Stimulated activated memory B cell treated with anti-CD40 and anti-IgM and Interleukin-4, amounts not matched to agents 10 μg/mL and 1 μg/mL and 100 μg/mL, for 72 hours (primary cell): ENCODE measurements at regions not wholly inside any gene's neighbourhood (a gene's known extent, or its start where the extent isn't known, plus 50 kb on each side); places are given as distances from the start of the nearest gene placed in this dataset.

Experiments
- ATAC-seq: fragments of 150-1000 bp; cut with Tn5 transposase; 2 replicates; pipeline ENCODE4 v1.10.0; 2021
- H3K27ac Mint-ChIP-seq: one replicate; pipeline ENCODE4 v1.8.0; 2022; ENCODE audit warnings: mild to moderate bottlenecking, mixed read lengths
- H3K27me3 Mint-ChIP-seq: one replicate; pipeline ENCODE4 v1.8.0; 2022; ENCODE audit warnings: mixed read lengths
- H3K36me3 Mint-ChIP-seq: one replicate; pipeline ENCODE4 v1.8.0; 2022; ENCODE audit warnings: mixed read lengths
- H3K4me1 Mint-ChIP-seq: one replicate; pipeline ENCODE4 v1.8.0; 2022; ENCODE audit warnings: mixed read lengths
- H3K4me3 Mint-ChIP-seq: one replicate; pipeline ENCODE4 v1.8.0; 2022; ENCODE audit warnings: mild to moderate bottlenecking, moderate library complexity, mixed read lengths
- H3K9me3 Mint-ChIP-seq: one replicate; pipeline ENCODE4 v1.8.0; 2022; ENCODE audit warnings: mixed read lengths

DNA sequence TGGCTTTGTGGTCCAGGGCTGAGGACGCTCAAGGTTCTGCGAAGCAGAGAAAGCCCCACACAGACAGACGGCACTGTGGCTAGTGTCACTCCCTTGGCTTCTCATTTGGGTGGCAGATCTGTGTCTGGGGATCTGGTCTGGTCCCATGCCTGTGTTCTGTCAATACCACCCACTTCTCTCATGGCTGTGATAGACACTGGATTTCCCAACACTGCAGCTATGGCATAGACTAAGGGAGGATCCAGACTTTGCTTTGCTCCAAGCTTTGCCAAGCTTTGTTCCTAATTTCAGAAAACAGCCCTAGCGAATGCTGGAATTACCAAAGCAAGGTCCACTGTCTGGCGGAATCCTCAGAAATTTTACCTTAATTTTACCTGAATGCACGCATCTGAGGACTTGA, 62.1 kb downstream of the GADD45G start:
- peaks cover 6% of the 10 kb centered on the region for H3K9me3 Mint-ChIP-seq
- H3K27me3 Mint-ChIP-seq, result peaks cover 55% of the 10 kb centered on the region
- H3K27ac Mint-ChIP-seq, result no peak overlapping the region
- ATAC-seq, result no peak
- H3K36me3 Mint-ChIP-seq, result no peaks in the 10 kb centered on the region
- no peaks in the 10 kb centered on the region for H3K4me1 Mint-ChIP-seq
- H3K4me3 Mint-ChIP-seq, result no peak overlapping the region

DNA sequence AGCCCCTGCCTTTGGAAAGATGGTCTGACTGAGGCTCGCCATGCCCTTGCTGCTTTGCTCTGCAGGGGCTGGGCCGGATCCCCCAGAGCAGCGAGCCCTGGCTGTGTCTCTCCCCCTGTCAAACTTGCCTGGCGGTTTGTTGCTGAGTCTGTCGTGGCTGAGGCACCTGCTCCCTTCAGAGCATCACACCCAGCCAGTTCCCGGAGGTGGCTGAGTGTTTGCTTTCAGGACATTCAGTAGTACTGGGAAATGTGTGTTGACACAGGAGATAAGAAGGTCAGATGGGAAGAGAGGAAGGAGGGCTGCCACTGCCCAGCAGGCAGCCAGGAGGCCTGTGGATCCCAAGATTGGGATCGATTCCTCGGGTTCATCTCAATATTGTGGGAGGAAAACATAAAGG, 62.9 kb downstream of the GADD45G start:
- Mint-ChIP-seq H3K27me3 (peaks cover 47% of the 10 kb centered on the region), H3K9me3 (peaks cover 6% of the 10 kb centered on the region), H3K36me3 (no peaks in the 10 kb centered on the region), H3K4me1 (no peaks in the 10 kb centered on the region), H3K27ac (no peak overlapping the region), H3K4me3 (no peak overlapping the region)
- ATAC-seq, result no peak

DNA sequence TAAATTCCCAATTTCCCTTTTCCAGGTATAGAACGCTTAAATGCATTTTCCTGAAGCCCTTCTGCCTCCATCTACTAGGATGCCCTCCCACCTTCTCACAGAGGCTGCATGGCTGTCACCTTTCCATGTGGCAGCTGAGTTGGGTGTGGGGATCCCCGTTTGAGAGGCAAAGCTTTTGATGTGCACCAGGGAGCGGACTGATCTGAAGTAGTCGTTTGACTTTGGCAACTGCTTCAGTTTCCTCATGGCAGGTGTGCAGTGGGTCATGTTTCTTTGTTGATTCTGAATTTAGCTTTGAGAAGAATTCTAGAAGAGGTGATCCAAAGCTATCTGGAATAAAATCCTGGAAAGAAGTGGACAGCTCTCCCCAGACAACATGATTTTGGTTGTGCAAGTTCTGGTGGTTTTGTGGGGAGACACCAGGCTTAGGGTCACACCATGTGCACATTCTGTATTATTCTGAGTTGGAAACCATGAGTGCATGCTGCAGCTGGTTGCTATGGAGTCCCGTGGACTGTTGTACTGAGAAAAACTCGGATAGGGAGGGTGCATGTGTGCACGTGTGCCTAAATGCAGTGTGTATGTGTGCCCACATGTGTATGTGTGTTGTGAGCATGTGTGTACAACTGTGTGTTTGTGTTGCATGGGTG, 63.5 kb downstream of the GADD45G start:
- H3K27me3 Mint-ChIP-seq, result peaks cover 41% of the 10 kb centered on the region
- no peak for ATAC-seq
- no peak overlapping the region for H3K27ac Mint-ChIP-seq
- H3K36me3 Mint-ChIP-seq, result no peaks in the 10 kb centered on the region
- H3K4me3 Mint-ChIP-seq, result no peak overlapping the region
- peaks cover 6% of the 10 kb centered on the region for H3K9me3 Mint-ChIP-seq
- H3K4me1 Mint-ChIP-seq, result no peaks in the 10 kb centered on the region

DNA sequence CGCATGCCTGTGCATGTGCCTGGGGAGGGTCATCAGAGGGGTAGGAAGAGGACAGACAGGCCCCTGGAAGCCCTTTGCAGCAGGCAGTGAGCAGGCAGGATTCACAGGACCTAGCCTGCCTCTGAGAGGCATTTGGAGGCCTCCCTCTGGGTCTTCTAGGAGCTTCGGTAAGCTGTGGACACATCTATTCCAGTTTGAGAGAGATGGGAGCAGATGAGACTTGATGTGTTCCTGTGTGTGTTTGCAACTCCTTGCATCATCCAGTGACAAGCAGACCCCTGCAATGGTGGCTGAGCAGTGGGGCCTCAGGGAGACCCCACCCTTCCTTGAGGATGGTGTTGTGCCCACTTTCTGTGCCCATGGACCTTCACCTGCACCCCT, 64.0 kb downstream of the GADD45G start:
- H3K27me3 Mint-ChIP-seq, result peaks cover 35% of the 10 kb centered on the region
- no peak for ATAC-seq
- H3K4me1 Mint-ChIP-seq, result no peaks in the 10 kb centered on the region
- H3K36me3 Mint-ChIP-seq, result no peaks in the 10 kb centered on the region
- H3K4me3 Mint-ChIP-seq, result no peak overlapping the region
- H3K27ac Mint-ChIP-seq, result no peak overlapping the region
- peaks cover 6% of the 10 kb centered on the region for H3K9me3 Mint-ChIP-seq

DNA sequence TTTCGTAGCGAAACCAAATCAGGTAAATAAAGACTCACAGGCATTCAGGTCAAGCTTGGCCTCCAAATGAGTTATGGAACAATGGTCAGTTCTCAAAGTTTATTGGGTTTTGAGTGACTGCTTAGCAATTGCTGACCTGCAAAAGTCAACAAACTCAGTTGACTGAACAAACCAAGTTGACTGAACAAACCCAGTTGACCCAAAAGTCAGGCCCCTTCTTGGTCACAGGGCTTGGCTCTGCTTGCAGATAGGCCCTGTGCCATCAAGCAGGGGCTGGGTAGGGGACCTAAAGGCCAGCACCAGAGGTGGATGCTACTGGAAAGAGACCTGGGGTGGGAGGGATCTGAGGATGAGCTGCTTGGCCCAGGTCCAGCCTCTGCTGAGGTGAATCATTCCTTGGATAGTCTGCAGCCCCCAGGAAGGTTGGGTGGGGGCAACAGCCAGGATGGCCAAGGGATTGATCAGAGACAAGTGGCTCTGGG, 64.6 kb downstream of the GADD45G start:
- no peaks in the 10 kb centered on the region for H3K36me3 Mint-ChIP-seq
- ATAC-seq, result no peak
- H3K27ac Mint-ChIP-seq, result no peak overlapping the region
- H3K4me1 Mint-ChIP-seq, result no peaks in the 10 kb centered on the region
- H3K9me3 Mint-ChIP-seq, result peaks cover 6% of the 10 kb centered on the region
- peaks cover 33% of the 10 kb centered on the region for H3K27me3 Mint-ChIP-seq
- no peak overlapping the region for H3K4me3 Mint-ChIP-seq

DNA sequence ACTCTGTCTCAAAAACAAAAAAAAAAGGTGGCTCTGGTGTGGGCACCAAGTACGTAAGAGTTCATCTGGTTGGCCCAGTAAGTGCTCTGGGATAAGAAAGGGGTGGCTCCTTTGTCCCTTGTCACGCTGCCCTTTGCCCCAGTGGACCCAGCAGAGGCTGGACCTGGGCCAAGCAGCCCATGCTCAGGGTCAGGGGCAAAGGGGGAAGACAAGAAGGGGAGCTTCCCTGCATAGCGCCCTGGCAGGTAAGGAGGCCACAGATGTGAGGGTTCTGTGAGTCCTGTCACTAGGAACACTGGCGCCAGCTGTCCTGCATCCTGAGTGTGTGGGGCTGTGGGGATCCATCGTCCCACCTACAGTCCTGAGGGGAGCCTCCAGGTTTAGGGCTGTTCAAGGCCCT, 65.3 kb downstream of the GADD45G start:
- H3K9me3 Mint-ChIP-seq, result peaks cover 6% of the 10 kb centered on the region
- peaks cover 25% of the 10 kb centered on the region for H3K27me3 Mint-ChIP-seq
- no peak overlapping the region for H3K27ac Mint-ChIP-seq
- H3K36me3 Mint-ChIP-seq, result no peaks in the 10 kb centered on the region
- H3K4me3 Mint-ChIP-seq, result no peak overlapping the region
- no peaks in the 10 kb centered on the region for H3K4me1 Mint-ChIP-seq
- no peak for ATAC-seq

DNA sequence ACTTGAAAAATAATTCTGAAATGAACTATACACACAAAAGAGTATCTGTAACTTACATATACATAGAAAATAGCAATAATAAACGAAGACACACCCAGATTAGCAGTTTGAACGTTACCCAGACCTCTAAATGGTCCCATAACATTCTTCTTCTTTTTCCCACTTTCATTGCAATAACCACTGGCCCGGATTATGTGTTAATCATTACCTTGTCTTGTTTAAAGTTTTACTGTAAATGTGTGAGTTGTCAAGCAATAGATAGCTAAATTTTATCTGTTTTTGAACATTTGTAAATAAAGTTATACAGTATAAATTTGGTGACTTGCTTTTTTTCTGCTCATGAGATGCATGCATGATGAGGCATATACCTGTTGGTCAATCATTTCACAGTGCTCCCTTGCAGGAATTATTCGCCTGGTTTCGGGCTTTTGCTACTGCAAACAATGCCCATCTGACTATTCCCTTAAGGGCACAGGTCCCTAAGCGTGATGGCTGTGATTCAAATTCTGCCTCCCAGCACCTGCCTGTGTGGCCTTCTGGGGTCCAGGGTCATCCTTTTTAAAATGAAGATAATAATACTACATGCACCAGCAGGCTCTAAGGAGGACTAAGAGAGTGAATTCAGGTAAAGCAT, 66.1 kb downstream of the GADD45G start:
- Mint-ChIP-seq H3K4me1 (no peaks in the 10 kb centered on the region), H3K36me3 (no peaks in the 10 kb centered on the region), H3K27ac (no peak overlapping the region)

DNA sequence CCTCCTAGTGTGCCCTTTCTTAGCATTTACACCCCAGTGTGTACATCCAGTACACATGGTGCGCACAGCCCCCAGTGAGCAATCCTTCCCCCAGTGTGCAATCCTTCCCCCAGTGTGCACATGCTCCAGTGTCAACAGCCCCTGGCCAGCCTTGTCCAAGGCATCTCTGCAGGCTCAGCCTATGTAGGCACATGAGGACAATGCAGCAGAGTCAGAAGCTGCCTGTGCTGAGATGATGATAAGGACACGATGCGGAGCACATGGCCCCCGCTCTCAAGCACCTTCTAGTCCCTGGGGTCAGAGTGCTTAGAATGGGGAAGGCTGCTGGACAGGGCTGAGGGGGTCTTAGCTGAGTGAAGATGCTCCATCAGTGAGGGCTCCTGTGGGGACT, 69.8 kb downstream of the GADD45G start:
- no peak overlapping the region for H3K27ac Mint-ChIP-seq
- peaks cover 19% of the 10 kb centered on the region for H3K27me3 Mint-ChIP-seq
- H3K36me3 Mint-ChIP-seq, result no peaks in the 10 kb centered on the region
- H3K4me1 Mint-ChIP-seq, result no peaks in the 10 kb centered on the region
- H3K9me3 Mint-ChIP-seq, result peaks cover 6% of the 10 kb centered on the region
- ATAC-seq, result no peak
- H3K4me3 Mint-ChIP-seq, result no peak overlapping the region

More for the DNA sequence above, 66.1 kb downstream of the GADD45G start:
- no peak for ATAC-seq
- Mint-ChIP-seq H3K9me3 (peaks cover 6% of the 10 kb centered on the region), H3K27me3 (peaks cover 19% of the 10 kb centered on the region), H3K4me3 (no peak overlapping the region)

DNA sequence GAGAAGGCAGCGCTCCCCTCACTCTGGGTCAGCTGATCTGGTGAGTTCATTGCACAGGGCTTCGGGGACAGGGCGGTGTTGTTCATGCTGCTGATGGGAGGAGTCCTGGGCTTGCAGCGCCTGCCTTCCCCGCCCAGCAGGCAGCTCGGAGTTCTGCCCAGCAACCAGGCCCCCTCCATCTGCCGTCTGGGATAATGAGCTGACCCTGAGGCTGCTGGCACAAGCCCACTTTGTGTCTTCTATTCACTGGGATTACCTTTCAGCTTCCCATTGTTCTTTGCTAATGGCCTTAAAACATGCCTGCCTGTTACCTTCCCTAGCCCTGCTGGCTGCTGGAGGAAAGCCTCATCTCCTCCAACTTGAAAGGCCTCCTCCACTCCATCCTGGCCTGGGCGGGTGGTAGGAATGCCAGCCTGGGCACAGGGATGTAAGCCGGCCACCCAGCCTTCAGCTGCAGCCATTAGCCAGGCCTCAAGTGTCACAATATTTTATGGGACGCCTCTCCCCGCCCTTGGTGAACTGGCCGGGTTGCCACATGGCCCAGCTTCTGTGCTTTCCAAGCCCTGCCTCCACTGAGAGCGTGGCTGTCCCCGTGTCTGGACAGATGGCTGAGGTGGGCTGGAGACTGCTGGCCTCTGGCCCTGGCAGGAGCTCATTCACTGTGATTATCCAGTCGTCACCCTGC, 70.4 kb downstream of the GADD45G start:
- Mint-ChIP-seq H3K27ac (no peak overlapping the region), H3K9me3 (peaks cover 6% of the 10 kb centered on the region), H3K36me3 (no peaks in the 10 kb centered on the region), H3K4me3 (no peak overlapping the region), H3K27me3 (peaks cover 19% of the 10 kb centered on the region), H3K4me1 (no peaks in the 10 kb centered on the region)
- ATAC-seq, result no peak

DNA sequence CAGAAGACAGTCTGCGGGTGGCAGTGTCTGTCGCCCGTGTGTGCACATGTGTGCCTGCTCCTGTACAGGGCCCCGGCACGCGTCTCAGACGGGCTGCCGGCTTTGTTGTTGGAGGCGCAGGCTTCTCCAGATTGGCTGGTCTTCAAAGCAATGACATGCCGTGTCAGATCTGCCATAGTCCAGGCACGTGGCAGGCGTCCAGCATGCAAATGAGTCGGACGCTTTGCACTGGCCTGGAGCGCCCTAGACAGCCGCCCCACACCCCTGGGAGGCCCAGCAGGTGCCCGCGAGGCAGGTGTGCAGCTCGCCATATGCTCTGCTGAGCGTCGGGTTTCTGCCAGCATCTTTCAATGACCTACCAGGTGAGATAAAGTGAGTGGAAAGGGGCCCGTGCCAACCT, 71.5 kb downstream of the GADD45G start:
- Mint-ChIP-seq H3K4me3 (no peak overlapping the region), H3K36me3 (no peaks in the 10 kb centered on the region), H3K27me3 (peaks cover 19% of the 10 kb centered on the region), H3K27ac (no peak overlapping the region), H3K9me3 (peaks cover 4% of the 10 kb centered on the region), H3K4me1 (no peaks in the 10 kb centered on the region)
- no peak for ATAC-seq

DNA sequence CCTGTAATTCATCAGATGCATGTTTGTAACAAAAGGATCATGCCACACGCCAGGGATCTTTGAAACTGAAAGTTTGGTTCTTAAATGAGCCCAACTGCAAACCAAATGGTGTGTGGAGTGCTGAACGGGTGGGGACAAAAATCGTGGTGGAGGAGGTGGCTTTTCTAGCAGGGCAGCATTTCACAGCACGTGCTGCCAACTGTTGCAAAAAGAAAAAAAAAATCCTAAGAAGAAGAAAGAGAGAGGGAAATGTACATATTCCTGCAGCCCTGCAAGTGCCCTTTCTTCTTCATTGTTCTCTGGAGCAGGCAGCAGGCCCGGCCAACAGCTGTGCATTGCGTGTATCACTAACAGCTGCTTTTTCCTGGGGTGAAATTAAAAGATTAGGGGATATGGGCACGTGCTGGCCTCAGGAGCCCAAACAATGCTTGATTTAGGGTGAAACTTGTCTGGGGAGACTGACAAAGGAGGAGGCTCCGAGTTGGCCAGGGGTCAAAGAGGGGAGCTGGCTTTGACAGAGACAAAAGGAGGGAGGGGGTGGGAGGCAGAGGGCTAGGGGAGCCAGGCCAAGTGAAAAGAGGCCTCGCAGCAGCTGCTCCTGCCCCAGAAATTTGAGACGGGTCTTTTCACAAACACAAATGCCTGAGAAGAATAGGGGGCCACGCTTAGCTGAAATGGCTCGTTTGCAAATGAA, 73.0 kb downstream of the GADD45G start:
- Mint-ChIP-seq H3K36me3 (no peaks in the 10 kb centered on the region), H3K9me3 (no peaks in the 10 kb centered on the region), H3K4me1 (no peaks in the 10 kb centered on the region), H3K27me3 (peaks cover 19% of the 10 kb centered on the region), H3K4me3 (no peak overlapping the region), H3K27ac (no peak overlapping the region)
- ATAC-seq, result no peak

DNA sequence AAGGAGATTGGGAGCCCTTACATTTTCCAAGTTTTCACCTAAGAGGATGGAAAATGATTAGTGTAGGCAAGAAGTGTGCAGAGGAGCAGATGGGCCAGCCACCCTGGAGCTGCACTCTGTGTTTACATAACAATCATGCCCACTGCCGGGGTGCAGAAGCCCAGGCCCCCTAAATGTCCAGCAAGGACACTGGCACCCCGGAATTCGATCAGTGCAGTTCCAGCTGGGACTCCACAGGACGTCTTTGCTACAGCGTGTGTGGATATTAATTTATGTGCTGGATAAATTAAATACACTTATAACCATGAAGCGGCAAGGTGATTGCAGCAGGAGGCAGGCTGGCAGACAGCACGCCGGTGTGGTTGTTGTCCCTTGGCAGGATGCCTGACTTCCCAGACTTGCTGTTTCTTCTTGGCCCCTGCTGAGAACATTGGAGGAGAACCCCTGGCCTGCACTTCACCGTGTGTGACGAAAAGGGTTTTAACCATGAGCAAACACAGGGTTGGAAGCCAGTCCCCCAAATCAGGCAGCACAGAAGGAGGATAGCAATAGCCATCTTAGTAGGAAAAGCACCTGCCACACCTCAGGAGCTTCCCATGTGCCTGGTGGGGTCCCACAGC, 73.7 kb downstream of the GADD45G start:
- no peaks in the 10 kb centered on the region for H3K4me1 Mint-ChIP-seq
- ATAC-seq, result no peak
- H3K27ac Mint-ChIP-seq, result no peak overlapping the region
- H3K36me3 Mint-ChIP-seq, result no peaks in the 10 kb centered on the region
- peaks cover 19% of the 10 kb centered on the region for H3K27me3 Mint-ChIP-seq
- no peak overlapping the region for H3K4me3 Mint-ChIP-seq
- H3K9me3 Mint-ChIP-seq, result no peaks in the 10 kb centered on the region

DNA sequence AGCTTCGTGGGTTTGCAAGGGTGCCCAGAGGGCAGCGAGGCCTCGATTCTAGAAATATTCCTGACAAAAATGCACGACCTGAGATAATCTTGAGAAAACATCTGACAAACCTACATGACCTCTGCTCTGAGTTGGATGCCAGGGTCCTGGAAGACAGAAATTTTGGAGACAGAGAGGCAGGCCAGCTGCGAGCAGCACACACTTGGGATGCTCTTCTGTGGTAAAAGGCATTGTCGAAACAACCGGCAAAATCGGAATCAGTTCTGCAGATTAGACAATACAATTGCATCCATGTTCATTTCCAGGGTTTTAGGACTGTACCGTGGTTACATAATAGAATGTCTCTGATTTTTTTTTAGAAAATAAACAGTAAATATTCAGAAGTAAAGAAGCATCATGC, 74.2 kb downstream of the GADD45G start:
- no peaks in the 10 kb centered on the region for H3K36me3 Mint-ChIP-seq
- H3K9me3 Mint-ChIP-seq, result no peaks in the 10 kb centered on the region

DNA sequence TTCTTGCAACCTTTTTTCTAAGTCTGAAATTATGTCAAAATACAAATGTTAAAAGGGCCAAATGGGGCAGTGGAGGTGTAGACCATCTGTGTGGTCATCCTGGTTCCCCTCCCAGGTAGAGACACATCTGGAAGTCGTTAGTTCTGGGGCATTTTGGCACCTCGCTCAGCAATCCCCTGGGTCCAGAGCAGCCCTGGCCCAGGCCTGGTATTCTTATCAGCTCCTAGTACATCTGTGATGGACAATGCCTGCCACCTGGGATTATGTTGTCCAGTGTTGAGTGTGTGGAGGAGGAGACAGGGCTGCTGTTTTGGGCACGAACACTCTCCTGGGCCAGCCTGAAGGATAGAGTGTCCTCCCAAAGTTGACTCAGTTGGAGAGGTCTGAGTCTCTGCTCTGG, 74.8 kb downstream of the GADD45G start:
- ATAC-seq, result no peak
- no peak overlapping the region for H3K27ac Mint-ChIP-seq
- no peak overlapping the region for H3K4me3 Mint-ChIP-seq
- no peaks in the 10 kb centered on the region for H3K9me3 Mint-ChIP-seq
- H3K4me1 Mint-ChIP-seq, result no peaks in the 10 kb centered on the region
- H3K27me3 Mint-ChIP-seq, result peaks cover 19% of the 10 kb centered on the region
- no peaks in the 10 kb centered on the region for H3K36me3 Mint-ChIP-seq

More for the DNA sequence above, 74.2 kb downstream of the GADD45G start:
- H3K27ac Mint-ChIP-seq, result no peak overlapping the region
- H3K27me3 Mint-ChIP-seq, result peaks cover 19% of the 10 kb centered on the region
- no peak overlapping the region for H3K4me3 Mint-ChIP-seq
- ATAC-seq, result no peak
- H3K4me1 Mint-ChIP-seq, result no peaks in the 10 kb centered on the region
